OCI-LY1 (cell line): ENCODE measurements at regions not wholly inside any gene's neighbourhood (a gene's known extent, or its start where the extent isn't known, plus 50 kb on each side); places are given as distances from the start of the nearest gene placed in this dataset.

Experiments used
- H2AFZ ChIP-seq: fragments of 200-600 bp; sonication (generic), shearing (Covaris generic); 2 replicates; pipeline ENCODE4 v1.6.0; 2014; ENCODE audit warnings: antibody characterized with exemption, mild to moderate bottlenecking, low read length
- H3F3A ChIP-seq: fragments of 200-600 bp; sonication (generic), shearing (Covaris generic); 2 replicates; pipeline ENCODE4 v1.6.0; 2014; ENCODE audit warnings: mild to moderate bottlenecking, antibody characterized with exemption, low read length, moderate library complexity; ENCODE audit not compliant: insufficient read depth
- H3K27ac ChIP-seq: fragments of 200-600 bp; sonication (generic); 2 replicates; pipeline ENCODE4 v1.5.1; 2014; ENCODE audit warnings: low read length, mixed run types, mild to moderate bottlenecking, low read depth; ENCODE audit not compliant: poor library complexity, severe bottlenecking
- H3K27me3 ChIP-seq: fragments of 200-600 bp; sonication (generic); 2 replicates; pipeline ENCODE4 v1.6.0; 2014; ENCODE audit warnings: antibody characterized with exemption, mild to moderate bottlenecking, low read length, moderate library complexity; ENCODE audit not compliant: insufficient read depth
- H3K36me3 ChIP-seq: fragments of 200-600 bp; sonication (generic); 2 replicates; pipeline ENCODE4 v1.6.1; 2014; ENCODE audit warnings: mild to moderate bottlenecking, antibody characterized with exemption, low read length, moderate library complexity, mixed read lengths; ENCODE audit not compliant: insufficient read depth
- H3K4me1 ChIP-seq: fragments of 200-600 bp; sonication (generic); 2 replicates; pipeline ENCODE4 v1.5.1; 2014; ENCODE audit warnings: mild to moderate bottlenecking, low read length, moderate library complexity; ENCODE audit not compliant: insufficient read depth, severe bottlenecking
- H3K4me2 ChIP-seq: fragments of 200-600 bp; sonication (generic), shearing (Covaris generic); 2 replicates; pipeline ENCODE4 v1.6.1; 2014; ENCODE audit warnings: low read length
- H3K4me3 ChIP-seq: fragments of 200-600 bp; sonication (generic); 2 replicates; pipeline ENCODE4 v1.5.1; 2014; ENCODE audit warnings: low read length, low read depth, mild to moderate bottlenecking, mixed read lengths; ENCODE audit not compliant: poor library complexity, severe bottlenecking
- H3K79me2 ChIP-seq: fragments of 200-600 bp; shearing (Covaris generic); 2 replicates; pipeline ENCODE4 v1.6.1; 2016; ENCODE audit warnings: mixed run types, low read length, mixed read lengths; ENCODE audit not compliant: insufficient read depth
- H3K9ac ChIP-seq: fragments of 200-600 bp; sonication (generic), shearing (Covaris generic); 2 replicates; pipeline ENCODE4 v1.6.1; 2014; ENCODE audit warnings: mild to moderate bottlenecking, low read length, mixed read lengths
- H3K9me2 ChIP-seq: fragments of 200-600 bp; sonication (generic), shearing (Covaris generic); 2 replicates; pipeline ENCODE4 v1.6.1; 2014; ENCODE audit warnings: low read depth, mild to moderate bottlenecking, low read length, mixed read lengths
- H3K9me3 ChIP-seq: fragments of 200-600 bp; shearing (Covaris generic); 2 replicates; pipeline ENCODE4 v1.6.1; 2014; ENCODE audit warnings: low read length, mixed read lengths
- H4K20me1 ChIP-seq: fragments of 200-600 bp; sonication (generic), shearing (Covaris generic); 2 replicates; pipeline ENCODE4 v1.6.0; 2016; ENCODE audit warnings: mild to moderate bottlenecking, low read length; ENCODE audit not compliant: insufficient read depth
- EZH2 ChIP-seq: fragments of 200-600 bp; sonication (generic), shearing (Covaris generic); IDR thresholded peaks from 2 replicates; pipeline ENCODE4 v1.8.0; 2017; ENCODE audit warnings: borderline replicate concordance, mixed run types, mild to moderate bottlenecking, antibody characterized with exemption, low read length, moderate library complexity, mixed read lengths
- TF ChIP-seq, protein P1 (sequence below): fragments of 200-600 bp; sonication (generic), shearing (Covaris generic); IDR thresholded peaks from 2 replicates; pipeline ENCODE4 v1.5.1; 2017; ENCODE audit warnings: mild to moderate bottlenecking, antibody characterized with exemption, low read length, moderate library complexity, mixed read lengths

DNA sequence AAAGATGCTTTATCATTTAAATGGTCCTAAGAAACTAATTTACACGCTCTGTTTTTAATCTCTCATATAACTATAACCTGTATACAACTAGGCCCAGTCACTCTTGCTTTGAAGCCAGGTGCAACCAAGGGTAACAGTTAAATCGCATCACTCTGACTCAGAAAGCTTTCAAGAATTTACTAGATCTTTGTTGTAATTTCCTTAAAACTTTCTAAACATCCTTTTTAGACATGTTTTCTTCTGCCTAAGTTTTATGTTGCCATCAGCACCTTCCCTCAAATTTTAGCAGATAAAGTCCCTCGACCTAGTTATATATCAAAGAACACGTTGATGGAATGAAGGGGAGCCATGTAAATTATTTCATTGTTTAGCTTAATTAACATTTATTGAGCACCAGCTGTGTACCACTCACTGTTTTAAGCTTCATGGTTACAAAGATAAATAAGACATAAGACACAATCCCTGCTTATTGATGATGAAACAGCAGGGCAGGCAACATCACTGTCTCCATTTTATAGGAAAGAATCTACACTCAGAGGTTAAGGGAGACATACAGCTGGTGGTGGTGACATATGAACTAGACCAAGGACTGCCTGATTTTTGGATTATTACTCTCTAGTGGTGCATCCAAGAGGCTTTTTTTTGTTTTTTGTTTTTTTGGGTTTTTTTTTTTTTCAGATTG is 101.0 kb downstream of the CD200R1L start:
- no peaks in the 10 kb centered on the region for H3K27me3 ChIP-seq
- no peak overlapping the region for H3K4me3 ChIP-seq
- TF ChIP-seq EZH2, result no peak
- TF ChIP-seq, protein P1, sequence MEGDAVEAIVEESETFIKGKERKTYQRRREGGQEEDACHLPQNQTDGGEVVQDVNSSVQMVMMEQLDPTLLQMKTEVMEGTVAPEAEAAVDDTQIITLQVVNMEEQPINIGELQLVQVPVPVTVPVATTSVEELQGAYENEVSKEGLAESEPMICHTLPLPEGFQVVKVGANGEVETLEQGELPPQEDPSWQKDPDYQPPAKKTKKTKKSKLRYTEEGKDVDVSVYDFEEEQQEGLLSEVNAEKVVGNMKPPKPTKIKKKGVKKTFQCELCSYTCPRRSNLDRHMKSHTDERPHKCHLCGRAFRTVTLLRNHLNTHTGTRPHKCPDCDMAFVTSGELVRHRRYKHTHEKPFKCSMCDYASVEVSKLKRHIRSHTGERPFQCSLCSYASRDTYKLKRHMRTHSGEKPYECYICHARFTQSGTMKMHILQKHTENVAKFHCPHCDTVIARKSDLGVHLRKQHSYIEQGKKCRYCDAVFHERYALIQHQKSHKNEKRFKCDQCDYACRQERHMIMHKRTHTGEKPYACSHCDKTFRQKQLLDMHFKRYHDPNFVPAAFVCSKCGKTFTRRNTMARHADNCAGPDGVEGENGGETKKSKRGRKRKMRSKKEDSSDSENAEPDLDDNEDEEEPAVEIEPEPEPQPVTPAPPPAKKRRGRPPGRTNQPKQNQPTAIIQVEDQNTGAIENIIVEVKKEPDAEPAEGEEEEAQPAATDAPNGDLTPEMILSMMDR, result no peak
- no peaks in the 10 kb centered on the region for H3K36me3 ChIP-seq
- no peak overlapping the region for H3K4me2 ChIP-seq
- H3K9me2 ChIP-seq, result no peaks in the 10 kb centered on the region
- H3K27ac ChIP-seq, result no peak overlapping the region
- H4K20me1 ChIP-seq, result no peaks in the 10 kb centered on the region
- no peak overlapping the region for H3K9ac ChIP-seq
- H3K9me3 ChIP-seq, result no peaks in the 10 kb centered on the region
- H3K79me2 ChIP-seq, result no peaks in the 10 kb centered on the region
- no peaks in the 10 kb centered on the region for H3K4me1 ChIP-seq
- no peak overlapping the region for H2AFZ ChIP-seq
- no peaks in the 10 kb centered on the region for H3F3A ChIP-seq

DNA sequence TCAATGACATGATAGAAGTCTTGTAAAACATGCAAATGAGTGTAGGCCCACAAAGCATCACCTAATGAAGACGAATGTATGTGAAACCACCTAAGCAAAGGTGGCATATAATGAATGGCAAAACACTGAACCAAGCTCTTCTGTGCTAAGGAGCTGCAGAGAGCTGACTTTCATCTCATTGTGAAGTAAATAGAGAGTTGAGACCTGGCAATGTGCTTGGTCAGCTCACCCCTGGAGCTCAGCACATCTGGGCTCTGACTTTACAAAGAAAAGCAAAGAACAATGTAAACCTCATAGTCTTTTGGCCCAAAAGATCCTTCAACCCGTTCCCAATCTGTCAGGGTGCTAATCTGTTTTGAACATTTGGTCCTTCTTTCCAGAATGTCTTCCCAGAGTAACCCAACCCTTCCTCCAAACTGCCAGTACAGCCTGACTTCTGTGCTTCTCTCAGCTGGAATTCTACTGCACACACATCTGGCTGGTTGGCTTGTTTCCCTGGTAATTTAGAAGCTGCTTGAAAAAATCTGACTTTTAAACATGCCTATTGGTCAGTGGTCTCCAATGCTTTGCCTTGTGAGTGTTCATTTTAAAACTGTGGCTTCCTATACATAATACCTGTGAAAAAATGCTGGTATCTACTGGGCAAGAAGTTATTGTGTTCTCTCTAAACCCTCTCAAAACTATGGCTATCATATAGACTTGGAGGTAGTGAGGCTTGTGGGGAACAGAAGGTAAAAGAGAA is 101.7 kb downstream of the CD200R1L start:
- H3K9me3 ChIP-seq, result no peaks in the 10 kb centered on the region
- H3K9me2 ChIP-seq, result no peaks in the 10 kb centered on the region
- no peaks in the 10 kb centered on the region for H3K4me1 ChIP-seq
- H3K4me2 ChIP-seq, result no peak overlapping the region
- H3K9ac ChIP-seq, result no peak overlapping the region
- H3K27ac ChIP-seq, result no peak overlapping the region
- no peak for TF ChIP-seq EZH2
- TF ChIP-seq, protein P1, result no peak
- H3K4me3 ChIP-seq, result no peak overlapping the region
- no peaks in the 10 kb centered on the region for H3F3A ChIP-seq
- no peaks in the 10 kb centered on the region for H4K20me1 ChIP-seq
- no peaks in the 10 kb centered on the region for H3K36me3 ChIP-seq
- no peaks in the 10 kb centered on the region for H3K79me2 ChIP-seq
- H2AFZ ChIP-seq, result no peak overlapping the region
- H3K27me3 ChIP-seq, result no peaks in the 10 kb centered on the region

DNA sequence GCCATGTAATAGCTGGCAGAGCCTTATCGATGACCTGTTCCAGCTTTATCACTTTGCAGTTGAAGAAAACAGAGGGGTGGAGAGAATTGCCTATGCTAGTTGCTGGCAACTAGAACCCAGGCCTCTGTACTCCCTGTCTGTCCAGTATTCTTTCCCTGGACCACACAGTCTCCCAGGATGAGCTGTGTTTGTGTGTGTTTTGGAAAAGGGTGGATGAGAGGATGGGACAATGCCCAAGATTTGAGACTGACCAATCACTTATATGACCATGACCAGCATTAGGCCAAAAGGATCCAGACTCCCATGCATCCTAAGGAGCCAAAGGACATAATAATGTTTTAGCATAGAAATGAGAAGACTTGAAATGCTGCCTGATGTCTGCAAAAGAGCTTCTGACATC is 102.6 kb downstream of the CD200R1L start:
- Histone ChIP-seq H2AFZ (no peak overlapping the region), H3K36me3 (no peaks in the 10 kb centered on the region), H3K27ac (no peak overlapping the region), H3F3A (no peaks in the 10 kb centered on the region), H3K9ac (no peak overlapping the region), H3K9me3 (no peaks in the 10 kb centered on the region), H3K4me3 (no peak overlapping the region), H3K79me2 (no peaks in the 10 kb centered on the region), H4K20me1 (no peaks in the 10 kb centered on the region), H3K9me2 (no peaks in the 10 kb centered on the region), H3K4me1 (no peaks in the 10 kb centered on the region), H3K4me2 (no peak overlapping the region), H3K27me3 (no peaks in the 10 kb centered on the region)
- TF ChIP-seq EZH2, result no peak
- TF ChIP-seq, protein P1, result no peak
